Esophagus muscularis mucosa (tissue), 4 donors: ENCODE measurements at regions not wholly inside any gene's neighbourhood (a gene's known extent, or its start where the extent isn't known, plus 50 kb on each side); places are given as distances from the start of the nearest gene placed in this dataset.
"Not testable (repeated sequence)": the region's sequence is repeated elsewhere in the genome, so short reads cannot be mapped to it uniquely, and the experiment has no call there.

ENCODE experiments used
- DNase-seq: peaks from one replicate; pipeline ENCODE4 v3.0.0-alpha.2; 2017; ENCODE audit errors: extremely low spot score
- H3K27ac ChIP-seq, 4 donors: fragments of 200-600 bp; sonication (generic); replicated peaks in 1 of 4; 1 replicate in 3 of 4; 2 replicates in 1 of 4; pipeline ENCODE4 v1.5.1; 2016 to 2019; ENCODE audit warnings: mild to moderate bottlenecking in 1 of 4
- H3K27me3 ChIP-seq, 4 donors: fragments of 200-600 bp; sonication (generic); one replicate each; pipeline versions ENCODE4 v1.5.1 to v1.6.0; 2016 to 2019
- H3K36me3 ChIP-seq, 4 donors: fragments of 200-600 bp; sonication (generic); one replicate each; pipeline ENCODE4 v1.5.1; 2016 to 2019
- H3K4me1 ChIP-seq, 4 donors: fragments of 200-600 bp; sonication (generic); one replicate each; pipeline ENCODE4 v1.5.1; 2016 to 2019
- H3K4me3 ChIP-seq, 4 donors: fragments of 200-600 bp; sonication (generic); 1 replicate in 2 of 4; 2 replicates in 2 of 4; pipeline ENCODE4 v1.5.1; 2016 to 2019; ENCODE audit warnings: mild to moderate bottlenecking in 4 of 4, moderate library complexity in 1 of 4
- H3K9me3 ChIP-seq, 4 donors: fragments of 200-600 bp; sonication (generic); 1 replicate in 3 of 4; 2 replicates in 1 of 4; pipeline ENCODE4 v1.5.1; 2016 to 2019
- CTCF ChIP-seq, 3 experiments: fragments of 200-600 bp in 2 of 3; fragments of 450-650 bp in 1 of 3; sonication (generic) in 2 of 3; IDR thresholded peaks; one replicate each; pipeline ENCODE4 v1.5.1; 2017 to 2019; ENCODE audit warnings: antibody characterized with exemption in 3 of 3, mild to moderate bottlenecking in 2 of 3, moderate library complexity in 1 of 3
- EP300 ChIP-seq: sonication (generic); formaldehyde crosslinking; IDR thresholded peaks from one replicate; pipeline ENCODE4 v1.6.1; 2017; ENCODE audit warnings: antibody characterized with exemption
- POLR2A ChIP-seq: fragments of 450-650 bp; IDR thresholded peaks from one replicate; pipeline ENCODE4 v1.6.1; 2017; ENCODE audit warnings: antibody characterized with exemption, moderate library complexity, mild to moderate bottlenecking, low read depth
- POLR2AphosphoS5 ChIP-seq, 2 donors: sonication (generic); formaldehyde crosslinking; IDR thresholded peaks; one replicate each; pipeline ENCODE4 v1.6.1; 2017; ENCODE audit warnings: antibody characterized with exemption in 2 of 2
- WGBS: methylation state at CpG from one replicate; pipeline ENCODE4 v1.1.5; 2018; 5-methylcytosine and 5-hydroxymethylcytosine counted together
- intact Hi-C: fragments of 100-400 bp; cut with DNase I; formaldehyde crosslinking; loops from one replicate; pipeline ENCODE4 v1.15.1; 2023

GRCh38 chr20:43352996-43353395, 104.7 kb upstream of the SRSF6 start:
- H3K27ac ChIP-seq: no peak overlapping the region
- TF ChIP-seq CTCF (IDR thresholded peaks at IDR 0.05) (no peak), EP300 (no peak), POLR2AphosphoS5 (IDR thresholded peaks at IDR 0.05) (no peak)
- H3K27me3 ChIP-seq: peaks cover 0 to 12% (median 0%) of the 10 kb centered on the region in 4 donors
- H3K4me1 ChIP-seq: no peaks in the 10 kb centered on the region
- 95% methylated on average over 7 of the region's 8 CpGs for WGBS
- intact Hi-C loops: no loop called here
- DNase-seq: no peak
- no peaks in the 10 kb centered on the region for H3K9me3 ChIP-seq
- no peak overlapping the region for H3K4me3 ChIP-seq
- H3K36me3 ChIP-seq: no peaks in the 10 kb centered on the region

GRCh38 chr20:43350694-43351093, 107.0 kb upstream of the SRSF6 start:
- H3K27ac ChIP-seq, H3K9me3 ChIP-seq, H3K4me3 ChIP-seq, intact Hi-C loops, H3K36me3 ChIP-seq, DNase-seq, H3K4me1 ChIP-seq: not testable (repeated sequence)
- WGBS: 93% methylated on average over 3 of the region's 3 CpGs
- H3K27me3 ChIP-seq: peaks cover 0 to 12% (median 0%) of the 10 kb centered on the region in 4 donors

GRCh38 chr20:43349841-43350240, 107.9 kb upstream of the SRSF6 start:
- DNase-seq: no peak
- intact Hi-C loops: no loop called here
- no peak for TF ChIP-seq POLR2A
- TF ChIP-seq POLR2AphosphoS5 (IDR thresholded peaks at IDR 0.05): no peak
- no peak for TF ChIP-seq EP300
- no peak for TF ChIP-seq CTCF (IDR thresholded peaks at IDR 0.05)
- Histone ChIP-seq H3K4me3 (no peak overlapping the region), H3K9me3 (peaks cover 0 to 3% (median under 1%) of the 10 kb centered on the region in 4 donors), H3K27ac (no peak overlapping the region), H3K36me3 (no peaks in the 10 kb centered on the region), H3K27me3 (peaks cover 0 to 12% (median 0%) of the 10 kb centered on the region in 4 donors), H3K4me1 (no peaks in the 10 kb centered on the region)
- 83% methylated on average over 2 of the region's 2 CpGs for WGBS

- 79% methylated on average over 5 of the region's 5 CpGs for WGBS
- H3K36me3 ChIP-seq, H3K4me3 ChIP-seq, H3K27ac ChIP-seq, H3K4me1 ChIP-seq, intact Hi-C loops, DNase-seq: not testable (repeated sequence)
- Histone ChIP-seq H3K27me3 (peaks cover 0 to 12% (median 0%) of the 10 kb centered on the region in 4 donors), H3K9me3 (peaks cover 0 to 19% (median 15%) of the 10 kb centered on the region in 4 donors)
Measured at GRCh38 chr20:43347839-43348238, 109.9 kb upstream of the SRSF6 start.

GRCh38 chr20:43345676-43346075, 112.0 kb upstream of the SRSF6 start:
- intact Hi-C loops: no loop called here
- 76% methylated on average over 8 of the region's 8 CpGs for WGBS
- no peaks in the 10 kb centered on the region for H3K4me1 ChIP-seq
- H3K9me3 ChIP-seq: peaks cover 0 to 19% (median 15%) of the 10 kb centered on the region in 4 donors
- no peak overlapping the region for H3K4me3 ChIP-seq
- peaks cover 0 to 2% (median 0%) of the 10 kb centered on the region in 4 donors for H3K27me3 ChIP-seq
- no peak for DNase-seq
- H3K27ac ChIP-seq: no peak overlapping the region
- TF ChIP-seq EP300 (no peak), POLR2A (no peak), CTCF (IDR thresholded peaks at IDR 0.05) (no peak), POLR2AphosphoS5 (IDR thresholded peaks at IDR 0.05) (no peak)
- no peaks in the 10 kb centered on the region for H3K36me3 ChIP-seq

- TF ChIP-seq CTCF (IDR thresholded peaks at IDR 0.05) (no peak), POLR2A (no peak), EP300 (no peak), POLR2AphosphoS5 (IDR thresholded peaks at IDR 0.05) (no peak)
- Histone ChIP-seq H3K4me1 (no peaks in the 10 kb centered on the region), H3K36me3 (no peaks in the 10 kb centered on the region), H3K4me3 (no peak overlapping the region), H3K27ac (no peak overlapping the region), H3K9me3 (peaks cover 0 to 19% (median 15%) of the 10 kb centered on the region in 4 donors), H3K27me3 (no peaks in the 10 kb centered on the region)
- intact Hi-C loops: no loop called here
- DNase-seq: no peak
- WGBS: 63% methylated on average over 5 of the region's 5 CpGs
Measured at GRCh38 chr20:43341511-43341910, 116.2 kb upstream of the SRSF6 start.
